GM12872 (cell line): ENCODE measurements at regions not wholly inside any gene's neighbourhood (a gene's known extent, or its start where the extent isn't known, plus 50 kb on each side); places are given as distances from the start of the nearest gene placed in this dataset.

Experiments used
- CTCF ChIP-seq: IDR thresholded peaks from 3 replicates; pipeline ENCODE4 v1.5.1; 2011; ENCODE audit warnings: low read depth, mild to moderate bottlenecking, low read length, moderate library complexity; ENCODE audit not compliant: insufficient read depth

- no peak for TF ChIP-seq CTCF
These were observed 62.6 kb upstream of the IGF1 start for GRCh38 chr12:102542816-102543440.

GRCh38 chr12:102540815-102541385 lies 60.5 kb upstream of the IGF1 start:
- TF ChIP-seq CTCF, result no peak

- TF ChIP-seq CTCF, result no peak
These were observed 59.5 kb upstream of the IGF1 start for GRCh38 chr12:102539651-102540553.

GRCh38 chr12:102535306-102535705 lies 54.9 kb upstream of the IGF1 start:
- TF ChIP-seq CTCF, result no peak

- TF ChIP-seq CTCF, result no peak
These were observed 54.5 kb upstream of the IGF1 start for GRCh38 chr12:102534899-102535298.

- TF ChIP-seq CTCF, result no peak
These were observed 53.3 kb upstream of the IGF1 start for GRCh38 chr12:102533483-102534215.
